ENCODE measurements at regions not wholly inside any gene's neighbourhood (a gene's known extent, or its start where the extent isn't known, plus 50 kb on each side); places are given as distances from the start of the nearest gene placed in this dataset.

- Histone ChIP-seq H3K27me3 (ENCODE audit: insufficient read depth) (no peaks in the 10 kb centered on the region), H3K4me2 (no peak overlapping the region), H3K4me3 (no peak overlapping the region), H3K27ac (ENCODE audit: low read depth) (no peak overlapping the region), H3K36me3 (ENCODE audit: insufficient read depth) (no peaks in the 10 kb centered on the region), H3K79me2 (replicated peaks; ENCODE audit: insufficient read depth) (no peaks in the 10 kb centered on the region), H3K9me2 (ENCODE audit: insufficient read depth) (no peaks in the 10 kb centered on the region), H2AFZ (no peak overlapping the region), H3K4me1 (ENCODE audit: insufficient read depth) (no peaks in the 10 kb centered on the region), H3F3A (replicated peaks; ENCODE audit: low read depth) (no peaks in the 10 kb centered on the region), H4K20me1 (replicated peaks; ENCODE audit: insufficient read depth) (no peaks in the 10 kb centered on the region)
- H3K4me1 Mint-ChIP-seq = no peaks in the 10 kb centered on the region
- no peaks in the 10 kb centered on the region for H3K36me3 Mint-ChIP-seq (ENCODE audit: low read depth)
- no peaks in the 10 kb centered on the region for H3K9me3 Mint-ChIP-seq
- H3K27me3 Mint-ChIP-seq (ENCODE audit: insufficient read depth, low read depth, poor library complexity) = no peaks in the 10 kb centered on the region
- ATAC-seq (no peak), DNase-seq (ENCODE audit: low spot score) (no peak)
- TF ChIP-seq NANOG (IDR thresholded peaks at IDR 0.05; ENCODE audit: borderline replicate concordance) = no peak
- TF ChIP-seq CTCF (conservative IDR thresholded peaks at IDR 0.05; ENCODE audit: low read depth in 2 of 2) = 0 out of 4 replicates have a peak, but pooled peaks of 1 of the 2 experiments have one; percentile 21
- no peak overlapping the region for H3K4me3 Mint-ChIP-seq
- no peak overlapping the region for H3K27ac Mint-ChIP-seq
Measured at GRCh38 chr4:171433674-171434073, 379.5 kb upstream of the GALNTL6 start.

GRCh38 chr4:171432536-171432935 lies 380.7 kb upstream of the GALNTL6 start:
- Mint-ChIP-seq H3K9me3 (no peaks in the 10 kb centered on the region), H3K4me3 (no peak overlapping the region), H3K27me3 (ENCODE audit: insufficient read depth, low read depth, poor library complexity) (no peaks in the 10 kb centered on the region), H3K36me3 (ENCODE audit: low read depth) (no peaks in the 10 kb centered on the region), H3K27ac (no peak overlapping the region), H3K4me1 (no peaks in the 10 kb centered on the region)
- Histone ChIP-seq H3K4me3 (no peak overlapping the region), H4K20me1 (replicated peaks; ENCODE audit: insufficient read depth) (no peaks in the 10 kb centered on the region), H3K79me2 (replicated peaks; ENCODE audit: insufficient read depth) (no peaks in the 10 kb centered on the region), H3K36me3 (ENCODE audit: insufficient read depth) (no peaks in the 10 kb centered on the region), H3K4me2 (no peak overlapping the region), H3K4me1 (ENCODE audit: insufficient read depth) (no peaks in the 10 kb centered on the region), H3K9me2 (ENCODE audit: insufficient read depth) (no peaks in the 10 kb centered on the region), H3K27ac (ENCODE audit: low read depth) (no peak overlapping the region), H2AFZ (no peak overlapping the region), H3K27me3 (ENCODE audit: insufficient read depth) (no peaks in the 10 kb centered on the region), H3F3A (replicated peaks; ENCODE audit: low read depth) (no peaks in the 10 kb centered on the region)
- ATAC-seq (no peak), DNase-seq (ENCODE audit: low spot score) (no peak)
- no peak for TF ChIP-seq EZH2phosphoT487 (IDR thresholded peaks at IDR 0.05; ENCODE audit: unreplicated experiment)
- TF ChIP-seq NANOG (IDR thresholded peaks at IDR 0.05; ENCODE audit: borderline replicate concordance) = no peak
- TF ChIP-seq ZNF462 (CRISPR knock-in tag; IDR thresholded peaks at IDR 0.05) = no peak
- TF ChIP-seq CREB1 (CRISPR knock-in tag; IDR thresholded peaks at IDR 0.05; ENCODE audit: low read depth) = no peak
- TF ChIP-seq ETS1 (IDR thresholded peaks at IDR 0.05) = no peak
- TF ChIP-seq EZH2 (IDR thresholded peaks at IDR 0.05; ENCODE audit: low read depth, unreplicated experiment) = no peak
- TF ChIP-seq CTCF (conservative IDR thresholded peaks at IDR 0.05; ENCODE audit: low read depth in 2 of 2) = no peak
- no peak for TF ChIP-seq STAT1 (IDR thresholded peaks at IDR 0.05; ENCODE audit: unreplicated experiment)
- TF ChIP-seq ZNF114 (CRISPR knock-in tag; IDR thresholded peaks at IDR 0.05) = no peak
- TF ChIP-seq ZNF331 (CRISPR knock-in tag; IDR thresholded peaks at IDR 0.05; ENCODE audit: low read depth) = no peak
- no peak for TF ChIP-seq POLR2AphosphoS5 (IDR thresholded peaks at IDR 0.05; ENCODE audit: low read depth)
- no peak for TF ChIP-seq JUNB (IDR thresholded peaks at IDR 0.05; ENCODE audit: unreplicated experiment)

Data from GM23338 (cell line).